ENCODE measurements at regions not wholly inside any gene's neighbourhood (a gene's known extent, or its start where the extent isn't known, plus 50 kb on each side); places are given as distances from the start of the nearest gene placed in this dataset.

GRCh38 chr12:39230086-39230485 lies 212.8 kb downstream of the KIF21A start:
- TF ChIP-seq CTCF (IDR thresholded peaks at IDR 0.05) (no peak), POLR2AphosphoS5 (IDR thresholded peaks at IDR 0.05) (no peak), POLR2A (IDR thresholded peaks at IDR 0.05) (no peak), EP300 (IDR thresholded peaks at IDR 0.05; ENCODE audit: low read depth) (no peak)

Measured in transverse colon (tissue), 4 donors.